Colonic mucosa (tissue), 4 donors: ENCODE measurements at regions not wholly inside any gene's neighbourhood (a gene's known extent, or its start where the extent isn't known, plus 50 kb on each side); places are given as distances from the start of the nearest gene placed in this dataset.

Experiments
- DNase-seq: peaks from one replicate; pipeline ENCODE4 v3.0.0-alpha.2; 2020
- H3K27ac ChIP-seq: fragments of 200-600 bp; one replicate; pipeline ENCODE4 v1.8.0; 2021
- H3K27me3 ChIP-seq: fragments of 200-600 bp; one replicate; pipeline ENCODE4 v1.8.0; 2021
- H3K36me3 ChIP-seq: fragments of 200-600 bp; one replicate; pipeline ENCODE4 v1.8.0; 2021
- H3K4me1 ChIP-seq: fragments of 200-600 bp; one replicate; pipeline ENCODE4 v1.8.0; 2021; ENCODE audit warnings: mild to moderate bottlenecking
- H3K4me3 ChIP-seq: fragments of 200-600 bp; one replicate; pipeline ENCODE4 v1.8.0; 2021
- H3K9ac ChIP-seq, 2 donors: one replicate each; pipeline ENCODE4 v1.7.0; 2013; ENCODE audit warnings: control low read depth in 2 of 2, low read depth in 2 of 2, low read length in 2 of 2
- H3K9me3 ChIP-seq: fragments of 200-600 bp; one replicate; pipeline ENCODE4 v1.8.0; 2021
- intact Hi-C: fragments of 100-400 bp; cut with DNase I; formaldehyde crosslinking; loops from one replicate; pipeline ENCODE4 v1.14.1; 2022
- TF ChIP-seq, protein P1 (sequence below): fragments of 200-600 bp; IDR thresholded peaks from one replicate; pipeline ENCODE4 v1.8.0; 2022; ENCODE audit warnings: antibody characterized with exemption, mild to moderate bottlenecking
- donor health status: healthy.
- donor health status: DM: no; HTN: no; CAD: no.
- donor health status: DM: no; HTN: no; CAD: no.

DNA sequence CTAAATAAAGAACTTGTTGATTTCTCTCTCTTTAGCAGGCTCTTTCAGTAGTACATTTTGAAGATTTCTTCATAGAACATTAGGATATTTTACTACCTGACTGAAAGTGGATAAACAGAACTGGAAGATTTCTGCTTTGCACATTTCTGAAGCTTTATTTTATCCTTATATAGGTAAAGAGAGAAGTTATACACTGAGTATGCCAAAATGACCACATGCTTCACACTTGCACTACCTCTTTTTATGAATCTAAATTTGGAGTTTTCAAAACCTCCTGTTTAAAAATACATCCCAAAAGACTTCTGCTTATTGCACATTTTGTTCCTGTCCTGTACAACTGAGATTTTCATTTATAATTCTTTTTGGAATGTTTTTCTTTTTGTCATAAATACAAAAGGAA, 197.4 kb upstream of the PRPS1L1 start:
- H3K4me1 ChIP-seq = no peaks in the 10 kb centered on the region
- no peak overlapping the region for H3K27ac ChIP-seq
- no peak overlapping the region for H3K9ac ChIP-seq
- DNase-seq = no peak
- H3K4me3 ChIP-seq = no peak overlapping the region
- TF ChIP-seq, protein P1, sequence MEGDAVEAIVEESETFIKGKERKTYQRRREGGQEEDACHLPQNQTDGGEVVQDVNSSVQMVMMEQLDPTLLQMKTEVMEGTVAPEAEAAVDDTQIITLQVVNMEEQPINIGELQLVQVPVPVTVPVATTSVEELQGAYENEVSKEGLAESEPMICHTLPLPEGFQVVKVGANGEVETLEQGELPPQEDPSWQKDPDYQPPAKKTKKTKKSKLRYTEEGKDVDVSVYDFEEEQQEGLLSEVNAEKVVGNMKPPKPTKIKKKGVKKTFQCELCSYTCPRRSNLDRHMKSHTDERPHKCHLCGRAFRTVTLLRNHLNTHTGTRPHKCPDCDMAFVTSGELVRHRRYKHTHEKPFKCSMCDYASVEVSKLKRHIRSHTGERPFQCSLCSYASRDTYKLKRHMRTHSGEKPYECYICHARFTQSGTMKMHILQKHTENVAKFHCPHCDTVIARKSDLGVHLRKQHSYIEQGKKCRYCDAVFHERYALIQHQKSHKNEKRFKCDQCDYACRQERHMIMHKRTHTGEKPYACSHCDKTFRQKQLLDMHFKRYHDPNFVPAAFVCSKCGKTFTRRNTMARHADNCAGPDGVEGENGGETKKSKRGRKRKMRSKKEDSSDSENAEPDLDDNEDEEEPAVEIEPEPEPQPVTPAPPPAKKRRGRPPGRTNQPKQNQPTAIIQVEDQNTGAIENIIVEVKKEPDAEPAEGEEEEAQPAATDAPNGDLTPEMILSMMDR = no peak
- no peaks in the 10 kb centered on the region for H3K27me3 ChIP-seq
- no peaks in the 10 kb centered on the region for H3K36me3 ChIP-seq
- no peaks in the 10 kb centered on the region for H3K9me3 ChIP-seq
- intact Hi-C loops = no loop called here

DNA sequence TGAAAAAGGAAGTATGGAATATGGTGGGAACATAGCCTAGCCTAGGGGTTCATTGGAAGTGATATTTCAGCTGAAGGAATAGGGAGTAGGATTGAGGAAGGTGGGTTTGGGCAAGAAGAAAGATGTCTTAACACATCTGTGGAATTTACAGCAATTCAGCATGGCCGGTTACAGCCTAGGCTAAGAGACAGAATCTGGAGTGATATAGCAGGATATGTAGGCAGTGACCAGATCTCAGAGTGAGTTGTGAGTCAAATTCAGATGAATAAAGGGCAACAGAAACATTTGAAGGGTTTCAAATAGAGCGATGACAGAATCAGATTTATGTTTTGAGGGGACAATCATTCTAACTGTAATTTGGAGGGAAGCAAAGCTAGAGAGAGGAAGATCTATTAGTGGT, 199.0 kb upstream of the PRPS1L1 start:
- H3K4me3 ChIP-seq = no peak overlapping the region
- H3K9ac ChIP-seq = no peak overlapping the region
- no peak for DNase-seq
- TF ChIP-seq, protein P1 = no peak
- H3K27ac ChIP-seq = no peak overlapping the region
- intact Hi-C loops = no loop called here
- H3K9me3 ChIP-seq = no peaks in the 10 kb centered on the region
- H3K36me3 ChIP-seq = no peaks in the 10 kb centered on the region
- no peaks in the 10 kb centered on the region for H3K4me1 ChIP-seq
- H3K27me3 ChIP-seq = no peaks in the 10 kb centered on the region

DNA sequence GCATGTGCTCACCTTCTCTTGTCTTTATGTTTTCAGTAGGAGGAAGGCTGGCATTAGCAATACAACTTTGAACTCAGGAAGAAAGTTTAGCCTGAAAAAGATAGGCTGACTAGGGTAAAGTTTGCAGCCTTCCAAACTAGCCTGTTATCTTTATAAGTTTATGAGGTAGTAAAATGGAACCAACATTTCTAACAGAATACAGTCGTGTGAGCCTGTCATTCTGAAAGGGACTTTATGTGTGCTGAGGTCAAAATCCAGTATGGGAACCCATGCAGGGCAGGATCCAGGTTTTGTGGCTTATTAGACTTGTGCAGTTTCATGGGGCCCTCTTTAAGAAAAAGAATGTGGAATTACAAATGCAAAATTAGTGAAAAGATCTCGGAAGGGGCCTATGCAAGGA, 201.0 kb upstream of the PRPS1L1 start:
- TF ChIP-seq, protein P1 = no peak
- Histone ChIP-seq H3K27ac (no peak overlapping the region), H3K9me3 (no peaks in the 10 kb centered on the region), H3K4me1 (no peaks in the 10 kb centered on the region), H3K4me3 (no peak overlapping the region), H3K27me3 (no peaks in the 10 kb centered on the region), H3K9ac (no peak overlapping the region), H3K36me3 (no peaks in the 10 kb centered on the region)
- peak; percentile 49 for DNase-seq
- intact Hi-C loops = no loop called here

DNA sequence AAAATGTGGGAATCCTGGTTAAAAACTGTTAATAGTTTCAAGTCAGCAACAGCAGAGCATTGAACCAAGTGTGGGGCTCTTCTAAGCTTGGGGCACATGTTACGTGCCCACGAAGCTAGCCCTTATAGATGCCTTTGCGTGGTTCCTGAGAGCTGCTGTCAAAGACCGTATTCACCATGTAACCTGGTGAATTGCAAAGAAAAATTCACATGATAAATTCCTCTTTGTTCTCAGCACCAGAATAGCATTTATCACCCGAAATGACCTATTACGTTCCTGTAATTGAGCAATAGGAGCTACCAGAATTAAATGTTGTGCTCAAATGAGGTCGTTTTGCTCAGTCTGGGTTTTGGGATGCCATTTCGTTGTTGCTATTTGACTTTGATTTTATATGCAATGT, 202.6 kb upstream of the PRPS1L1 start:
- TF ChIP-seq, protein P1 = no peak
- Histone ChIP-seq H3K27ac (no peak overlapping the region), H3K9ac (no peak overlapping the region), H3K27me3 (no peaks in the 10 kb centered on the region), H3K4me1 (no peaks in the 10 kb centered on the region), H3K4me3 (no peak overlapping the region), H3K9me3 (no peaks in the 10 kb centered on the region), H3K36me3 (no peaks in the 10 kb centered on the region)
- DNase-seq = no peak
- intact Hi-C loops = no loop called here

DNA sequence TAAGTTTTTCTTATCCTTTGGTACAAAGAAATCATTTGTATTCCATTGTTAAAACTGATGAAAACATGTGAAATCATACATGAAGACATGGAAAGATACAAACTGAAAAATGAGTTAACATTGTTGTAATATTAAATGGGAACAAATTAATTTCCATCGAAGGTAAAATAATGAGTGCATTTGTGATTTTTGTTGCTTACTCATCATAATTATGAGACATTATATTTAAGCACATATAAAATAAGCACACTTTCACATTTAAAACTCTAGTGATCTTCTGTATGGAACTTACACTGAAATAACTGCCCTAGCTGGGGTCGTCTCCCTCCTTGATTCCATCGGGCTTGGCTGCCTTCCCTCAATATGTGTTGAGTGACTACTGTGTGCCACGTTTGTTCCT, 204.2 kb upstream of the PRPS1L1 start:
- Histone ChIP-seq H3K4me3 (no peak overlapping the region), H3K36me3 (no peaks in the 10 kb centered on the region), H3K9ac (no peak overlapping the region), H3K27me3 (no peaks in the 10 kb centered on the region), H3K9me3 (no peaks in the 10 kb centered on the region), H3K27ac (no peak overlapping the region), H3K4me1 (no peaks in the 10 kb centered on the region)
- intact Hi-C loops = no loop called here
- TF ChIP-seq, protein P1 = no peak
- DNase-seq = no peak

DNA sequence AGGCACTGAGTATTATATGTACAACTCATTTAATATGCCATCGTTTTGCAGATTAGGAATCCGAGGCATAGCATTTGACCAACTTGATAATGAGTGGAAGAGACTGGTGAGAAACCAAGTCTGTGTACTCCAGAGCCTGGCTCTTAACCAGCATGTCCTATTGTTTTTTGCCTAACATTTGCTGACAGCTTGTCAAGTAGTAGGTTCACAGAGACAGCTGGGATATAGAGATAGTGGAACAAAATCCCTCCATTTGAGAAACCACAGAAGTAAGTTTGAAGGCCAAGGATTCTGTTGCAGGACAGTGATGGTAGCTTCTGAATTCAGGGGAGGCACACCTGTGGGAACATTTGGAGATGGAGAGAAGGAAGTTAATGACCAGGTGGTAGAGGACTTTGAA, 206.9 kb upstream of the PRPS1L1 start:
- H3K4me3 ChIP-seq = no peak overlapping the region
- TF ChIP-seq, protein P1 = no peak
- intact Hi-C loops = no loop called here
- H3K4me1 ChIP-seq = no peaks in the 10 kb centered on the region
- no peaks in the 10 kb centered on the region for H3K27me3 ChIP-seq
- H3K27ac ChIP-seq = no peak overlapping the region
- no peak overlapping the region for H3K9ac ChIP-seq
- H3K36me3 ChIP-seq = no peaks in the 10 kb centered on the region
- DNase-seq = no peak
- H3K9me3 ChIP-seq = no peaks in the 10 kb centered on the region
